ENCODE measurements at regions not wholly inside any gene's neighbourhood (a gene's known extent, or its start where the extent isn't known, plus 50 kb on each side); places are given as distances from the start of the nearest gene placed in this dataset.

- no peak for TF ChIP-seq CTCF (IDR thresholded peaks at IDR 0.05)
- no peak for TF ChIP-seq POLR2A (IDR thresholded peaks at IDR 0.05)
- no peak for TF ChIP-seq EP300 (IDR thresholded peaks at IDR 0.05)
- TF ChIP-seq POLR2AphosphoS5 (IDR thresholded peaks at IDR 0.05), result no peak
Observed at GRCh38 chr3:162641907-162642306, 1145.3 kb downstream of the OTOL1 start.

Measured in gastroesophageal sphincter (tissue), 3 donors.